H1 (cell line): ENCODE measurements at regions not wholly inside any gene's neighbourhood (a gene's known extent, or its start where the extent isn't known, plus 50 kb on each side); places are given as distances from the start of the nearest gene placed in this dataset.

Experiments used
- CTCF ChIA-PET: fragments of 300-600 bp; sonication (Branson Sonifier 250); formaldehyde crosslinking; loops from one replicate; lab custom pipeline; 2021; ENCODE audit not compliant: partially characterized antibody; lab: Charles Lee
- POLR2A ChIA-PET: fragments of 300-600 bp; sonication (Branson Sonifier 250); formaldehyde crosslinking; loops from one replicate; lab custom pipeline; 2021; ENCODE audit warnings: inconsistent platforms; ENCODE audit not compliant: partially characterized antibody; lab: Charles Lee
- DNase-seq, 2 experiments: peaks; one replicate each; pipeline versions ENCODE4 v3.0.0 to v3.0.0-alpha.2; 2010 to 2022; ENCODE audit warnings: low spot score in 2 of 2, low read depth in 1 of 2, mixed read lengths in 1 of 2
- FAIRE-seq: peaks from 2 replicates; lab custom pipeline; 2011; peaks lifted over from hg19 to GRCh38; lab: Jason Lieb, UNC
- H2AFZ ChIP-seq: 2 replicates; pipeline ENCODE4 v1.8.1; 2012; ENCODE audit warnings: low read length, inconsistent platforms
- H2AK5ac ChIP-seq: 2 replicates; pipeline ENCODE4 v1.6.1; 2013; ENCODE audit warnings: low read depth, low read length
- H2BK120ac ChIP-seq: replicated peaks from 2 replicates; pipeline ENCODE3; 2013; ENCODE audit warnings: low read depth, low read length, inconsistent platforms
- H2BK12ac ChIP-seq: 2 replicates; pipeline ENCODE4 v1.6.1; 2013; ENCODE audit warnings: low read depth, low read length
- H2BK15ac ChIP-seq: 2 replicates; pipeline ENCODE4 v1.6.1; 2013; ENCODE audit warnings: low read length
- H2BK20ac ChIP-seq: 2 replicates; pipeline ENCODE4 v1.6.1; 2013; ENCODE audit warnings: low read length
- H2BK5ac ChIP-seq: 2 replicates; pipeline ENCODE4 v1.6.1; 2013; ENCODE audit warnings: low read depth, low read length
- H3K14ac ChIP-seq: 2 replicates; pipeline ENCODE4 v1.6.1; 2013; ENCODE audit warnings: inconsistent platforms; ENCODE audit not compliant: insufficient read length
- H3K18ac ChIP-seq: 2 replicates; pipeline ENCODE4 v1.6.1; 2013; ENCODE audit warnings: low read length; ENCODE audit errors: extremely low read depth
- H3K23ac ChIP-seq: 2 replicates; pipeline ENCODE4 v1.6.1; 2013; ENCODE audit warnings: inconsistent platforms; ENCODE audit not compliant: insufficient read length
- H3K23me2 ChIP-seq: 2 replicates; pipeline ENCODE4 v1.6.1; 2013; ENCODE audit warnings: low read depth, low read length
- H3K27ac ChIP-seq: 2 replicates; pipeline ENCODE4 v1.6.1; 2011; ENCODE audit warnings: low read depth, low read length, inconsistent platforms
- H3K27me3 ChIP-seq, 4 experiments: replicated peaks in 1 of 4; 1 replicate in 1 of 4; 2 replicates in 3 of 4; pipeline versions ENCODE4 v1.6.1 to v1.8.1; 2011 to 2013; ENCODE audit warnings: low read length in 3 of 4, mild to moderate bottlenecking in 3 of 4, inconsistent platforms in 2 of 4, mixed read lengths in 2 of 4, moderate library complexity in 1 of 4; ENCODE audit not compliant: control insufficient read depth in 3 of 4, insufficient read depth in 3 of 4; ENCODE audit errors: extremely low read depth in 1 of 4
- H3K36me3 ChIP-seq, 4 experiments: 2 replicates each; pipeline versions ENCODE4 v1.6.1 to v1.8.1; 2011 to 2013; ENCODE audit warnings: mild to moderate bottlenecking in 4 of 4, low read length in 3 of 4, moderate library complexity in 2 of 4, control low read depth in 1 of 4, inconsistent platforms in 1 of 4; ENCODE audit not compliant: insufficient read depth in 4 of 4, control insufficient read depth in 2 of 4
- H3K4ac ChIP-seq: replicated peaks from 2 replicates; pipeline ENCODE3; 2013; ENCODE audit warnings: low read length, low read depth, mixed read lengths, inconsistent platforms; ENCODE audit not compliant: insufficient read length
- H3K4me1 ChIP-seq, 4 experiments: replicated peaks in 1 of 4; 1 replicate in 1 of 4; 2 replicates in 3 of 4; pipeline versions ENCODE4 v1.6.1 to v1.8.1; 2011 to 2013; ENCODE audit warnings: low read length in 3 of 4, inconsistent platforms in 2 of 4, mixed read lengths in 1 of 4; ENCODE audit not compliant: insufficient read depth in 4 of 4, control insufficient read depth in 3 of 4
- H3K4me2 ChIP-seq, 2 experiments: 2 replicates each; pipeline versions ENCODE4 v1.6.1 to v1.8.1; 2011 to 2013; ENCODE audit warnings: low read depth in 2 of 2, low read length in 2 of 2, control low read depth in 1 of 2, inconsistent platforms in 1 of 2, mild to moderate bottlenecking in 1 of 2; ENCODE audit not compliant: insufficient read depth in 1 of 2
- H3K4me3 ChIP-seq, 4 experiments: fragments of 200-600, 300-600 bp in 1 of 4; sonication (generic), shearing (Covaris generic), sonication (Bioruptor Twin) in 1 of 4; 2 replicates each; pipeline versions ENCODE4 v1.5.1 to v1.8.1; 2011 to 2016; ENCODE audit warnings: low read length in 4 of 4, low read depth in 3 of 4, control low read depth in 2 of 4, inconsistent platforms in 2 of 4, mild to moderate bottlenecking in 2 of 4, mixed read lengths in 1 of 4, moderate library complexity in 1 of 4; ENCODE audit not compliant: insufficient read depth in 2 of 4; ENCODE audit errors: extremely low read depth in 1 of 4
- H3K56ac ChIP-seq: replicated peaks from 2 replicates; pipeline ENCODE3; 2013; ENCODE audit warnings: low read depth, mild to moderate bottlenecking, mixed read lengths, low read length, inconsistent platforms; ENCODE audit not compliant: insufficient read length
- H3K79me1 ChIP-seq: 2 replicates; pipeline ENCODE4 v1.6.1; 2013; ENCODE audit warnings: low read depth, low read length, control low read depth
- H3K79me2 ChIP-seq, 2 experiments: 2 replicates each; pipeline versions ENCODE4 v1.6.1 to v1.8.1; 2012 to 2013; ENCODE audit warnings: low read length in 2 of 2, mild to moderate bottlenecking in 2 of 2, inconsistent platforms in 1 of 2; ENCODE audit not compliant: insufficient read depth in 2 of 2, control insufficient read depth in 1 of 2
- H3K9ac ChIP-seq, 4 experiments: replicated peaks in 1 of 4; 1 replicate in 1 of 4; 2 replicates in 3 of 4; pipeline versions ENCODE4 v1.6.1 to v1.8.1; 2011 to 2013; ENCODE audit warnings: low read depth in 3 of 4, low read length in 3 of 4, control low read depth in 2 of 4, mild to moderate bottlenecking in 2 of 4, moderate library complexity in 2 of 4, inconsistent platforms in 1 of 4; ENCODE audit errors: extremely low read depth in 1 of 4
- H3K9me3 ChIP-seq, 2 experiments: 2 replicates each; pipeline versions ENCODE4 v1.6.1 to v1.8.1; 2012 to 2013; ENCODE audit warnings: mild to moderate bottlenecking in 2 of 2, moderate library complexity in 2 of 2, control low read depth in 1 of 2, inconsistent platforms in 1 of 2, low read depth in 1 of 2, low read length in 1 of 2, mixed read lengths in 1 of 2; ENCODE audit not compliant: insufficient read depth in 2 of 2
- H4K20me1 ChIP-seq, 2 experiments: replicated peaks in 1 of 2; 2 replicates each; pipeline versions ENCODE3 to v1.8.1; 2011 to 2013; ENCODE audit warnings: inconsistent platforms in 2 of 2, low read length in 2 of 2, mild to moderate bottlenecking in 1 of 2; ENCODE audit not compliant: insufficient read depth in 2 of 2, control insufficient read depth in 1 of 2
- H4K5ac ChIP-seq: 2 replicates; pipeline ENCODE4 v1.6.1; 2013; ENCODE audit warnings: low read length, low read depth, mixed read lengths, inconsistent platforms; ENCODE audit not compliant: insufficient read length
- H4K8ac ChIP-seq: 2 replicates; pipeline ENCODE4 v1.8.0; 2013; ENCODE audit warnings: mild to moderate bottlenecking, moderate library complexity, low read length, inconsistent platforms; ENCODE audit not compliant: insufficient read depth; ENCODE audit errors: extremely low read depth
- H4K91ac ChIP-seq: replicated peaks from 2 replicates; pipeline ENCODE3; 2013; ENCODE audit warnings: low read length, mixed read lengths, inconsistent platforms; ENCODE audit not compliant: insufficient read length
- BCL11A ChIP-seq, 2 experiments: IDR thresholded peaks; one replicate each; pipeline ENCODE4 v1.6.1; 2011; ENCODE audit warnings: low read depth in 2 of 2, low read length in 2 of 2, mild to moderate bottlenecking in 2 of 2
- CBX5 ChIP-seq: fragments of 300-800, 300-1000 bp; sonication (generic); IDR thresholded peaks from 2 replicates; pipeline ENCODE4 v1.7.1; 2016; ENCODE audit warnings: antibody characterized with exemption, low read length, low read depth
- CTCF ChIP-seq, 3 experiments: IDR thresholded peaks; 1 replicate in 2 of 3; 2 replicates in 1 of 3; pipeline versions ENCODE4 v1.5.1 to v1.6.1; 2011; ENCODE audit warnings: low read length in 3 of 3, mild to moderate bottlenecking in 3 of 3, inconsistent platforms in 2 of 3, low read depth in 1 of 3, moderate library complexity in 1 of 3; ENCODE audit not compliant: insufficient read depth in 1 of 3; ENCODE audit errors: control extremely low read depth in 1 of 3
- JUN ChIP-seq: IDR thresholded peaks from 2 replicates; pipeline ENCODE4 v1.6.1; 2011; ENCODE audit warnings: low read depth, mild to moderate bottlenecking, improper control_type of control experiment, low read length
- RBBP5 ChIP-seq: IDR thresholded peaks from 2 replicates; pipeline ENCODE4 v1.7.1; 2012; ENCODE audit warnings: low read depth, mild to moderate bottlenecking, inconsistent platforms, low read length, moderate library complexity, borderline replicate concordance
- RNF2 ChIP-seq: fragments of 200-900, 300-1000 bp; sonication (generic); IDR thresholded peaks from 2 replicates; pipeline ENCODE4 v1.7.1; 2016; ENCODE audit warnings: borderline replicate concordance, low read depth, mild to moderate bottlenecking, antibody characterized with exemption, low read length; ENCODE audit not compliant: poor library complexity, severe bottlenecking; ENCODE audit errors: missing control alignments
- SIN3A ChIP-seq, 2 experiments: IDR thresholded peaks in 1 of 2; conservative IDR thresholded peaks in 1 of 2; 2 replicates each; pipeline ENCODE4 v1.6.1; 2011 to 2012; ENCODE audit warnings: low read length in 2 of 2, improper control_type of control experiment in 1 of 2, low read depth in 1 of 2, mild to moderate bottlenecking in 1 of 2
- SP2 ChIP-seq: IDR thresholded peaks from 2 replicates; pipeline ENCODE4 v1.6.1; 2012; ENCODE audit warnings: mild to moderate bottlenecking, low read length, inconsistent platforms
- SUZ12 ChIP-seq: fragments of 200-600 bp; sonication (generic); IDR thresholded peaks from 2 replicates; pipeline ENCODE4 v1.6.1; 2012; ENCODE audit warnings: mild to moderate bottlenecking, inconsistent platforms, low read length, moderate library complexity, mixed read lengths

- H3K27ac ChIP-seq = no peak overlapping the region
- DNase-seq (no peak), FAIRE-seq (no peak)
- H3K23me2 ChIP-seq = no peaks in the 10 kb centered on the region
- H3K23ac ChIP-seq = no peak overlapping the region
- ChIA-PET CTCF (interaction anchor here (0.6 to 1.0 kb wide), 2 partner anchors 21 to 77 kb away, joined by 3 read pairs; no protein-coding TSS in a partner anchor), POLR2A (no interaction called here)
- H2AK5ac ChIP-seq = no peak overlapping the region
- H3K9ac ChIP-seq = no peak overlapping the region
- no peaks in the 10 kb centered on the region for H4K20me1 ChIP-seq
- H2BK15ac ChIP-seq = no peak overlapping the region
- no peaks in the 10 kb centered on the region for H3K36me3 ChIP-seq
- no peak overlapping the region for H4K91ac ChIP-seq
- H4K8ac ChIP-seq = no peak overlapping the region
- H3K4me2 ChIP-seq = no peak overlapping the region
- no peaks in the 10 kb centered on the region for H3K9me3 ChIP-seq
- H2AFZ ChIP-seq = no peak overlapping the region
- H3K4me3 ChIP-seq = no peak overlapping the region
- no peak overlapping the region for H2BK20ac ChIP-seq
- H3K27me3 ChIP-seq = no peaks in the 10 kb centered on the region
- no peak overlapping the region for H4K5ac ChIP-seq
- H3K18ac ChIP-seq = no peak overlapping the region
- H3K56ac ChIP-seq = no peak overlapping the region
- H3K14ac ChIP-seq = no peak overlapping the region
- H2BK120ac ChIP-seq = no peak overlapping the region
- no peak overlapping the region for H3K4ac ChIP-seq
- H3K4me1 ChIP-seq = no peaks in the 10 kb centered on the region
- H3K79me2 ChIP-seq = no peaks in the 10 kb centered on the region
- H2BK12ac ChIP-seq = no peak overlapping the region
- no peak overlapping the region for H2BK5ac ChIP-seq
- no peaks in the 10 kb centered on the region for H3K79me1 ChIP-seq
- TF ChIP-seq BCL11A (IDR thresholded peaks at IDR 0.05; ENCODE audit: low read depth in 2 of 2, low read length in 2 of 2) = no peak
- TF ChIP-seq SP2 = no peak
- TF ChIP-seq RBBP5 = no peak
- no peak for TF ChIP-seq CTCF (IDR thresholded peaks at IDR 0.05; ENCODE audit: control extremely low read depth in 1 of 3, insufficient read depth in 1 of 3, low read depth in 1 of 3, low read length in 3 of 3)
- no peak for TF ChIP-seq SIN3A (conservative IDR thresholded peaks at IDR 0.05 in 1 of 2, IDR thresholded peaks at IDR 0.05 in 1 of 2; ENCODE audit: low read depth in 1 of 2, low read length in 2 of 2)
- no peak for TF ChIP-seq JUN
- no peak for TF ChIP-seq CBX5
- no peak for TF ChIP-seq SUZ12
- no peak for TF ChIP-seq RNF2
Observed at GRCh38 chr12:19834592-19834991, 395.3 kb downstream of the AEBP2 start.
